WTC11 (cell line): ENCODE measurements at regions not wholly inside any gene's neighbourhood (a gene's known extent, or its start where the extent isn't known, plus 50 kb on each side); places are given as distances from the start of the nearest gene placed in this dataset.

Experiments
- ATAC-seq: fragments of 200-7000 bp; cut with Tn5 transposase; 2 replicates; pipeline ENCODE4 v1.10.0; 2021; ENCODE audit warnings: mild to moderate bottlenecking, moderate library complexity
- CTCF ChIA-PET: fragments of 300-600 bp; sonication (Branson Sonifier 250); formaldehyde crosslinking; loops from one replicate; lab custom pipeline; 2021; ENCODE audit warnings: antibody characterized with exemption; lab: Charles Lee
- POLR2A ChIA-PET: fragments of 350-600 bp; sonication (Branson Sonifier 250); formaldehyde crosslinking; loops from one replicate; lab custom pipeline; 2021; ENCODE audit warnings: antibody characterized with exemption; lab: Charles Lee
- DNase-seq: peaks from one replicate; pipeline ENCODE4 v3.0.0; 2021; ENCODE audit warnings: low spot score
- H3K27ac Mint-ChIP-seq: 2 replicates; pipeline ENCODE4 v1.8.0; 2021; ENCODE audit warnings: mixed read lengths
- H3K27me3 Mint-ChIP-seq: 2 replicates; pipeline ENCODE4 v1.8.0; 2021; ENCODE audit warnings: low read depth, mild to moderate bottlenecking, moderate library complexity, mixed read lengths
- H3K36me3 Mint-ChIP-seq: 2 replicates; pipeline ENCODE4 v1.8.0; 2021; ENCODE audit warnings: mixed read lengths
- H3K4me1 Mint-ChIP-seq: 2 replicates; pipeline ENCODE4 v1.8.0; 2022; ENCODE audit warnings: mixed read lengths
- H3K4me3 Mint-ChIP-seq: 2 replicates; pipeline ENCODE4 v1.8.0; 2021; ENCODE audit warnings: mild to moderate bottlenecking, moderate library complexity, mixed read lengths
- H3K9me3 Mint-ChIP-seq: 2 replicates; pipeline ENCODE4 v1.8.0; 2021; ENCODE audit warnings: mixed read lengths
- CREM ChIP-seq: sonication (generic); formaldehyde crosslinking; IDR thresholded peaks from 2 replicates; pipeline ENCODE4 v1.8.1; 2022; ENCODE audit warnings: mild to moderate bottlenecking, missing genetic modification reagents, moderate library complexity
- CTCF ChIP-seq: fragments of 200-600 bp; IDR thresholded peaks from 2 replicates; pipeline ENCODE4 v1.8.0; 2022; ENCODE audit warnings: antibody characterized with exemption
- E2F5 ChIP-seq: sonication (generic); formaldehyde crosslinking; IDR thresholded peaks from 2 replicates; pipeline ENCODE4 v1.8.1; 2022; ENCODE audit warnings: mild to moderate bottlenecking, moderate library complexity, missing genetic modification reagents
- ERG ChIP-seq: fragments of 250-450 bp; sonication (Bioruptor Pico); IDR thresholded peaks from 2 replicates; pipeline ENCODE4 v1.8.0; 2021; ENCODE audit warnings: mild to moderate bottlenecking
- GRHL2 ChIP-seq: fragments of 250-450 bp; sonication (Bioruptor Pico); IDR thresholded peaks from 2 replicates; pipeline ENCODE4 v1.8.0; 2022; ENCODE audit warnings: mild to moderate bottlenecking, moderate library complexity; ENCODE audit not compliant: insufficient replicate concordance, severe bottlenecking
- IRF2 ChIP-seq: sonication (generic); formaldehyde crosslinking; IDR thresholded peaks from 2 replicates; pipeline ENCODE4 v1.8.0; 2022; ENCODE audit warnings: low read depth, missing genetic modification reagents, borderline replicate concordance
- JAZF1 ChIP-seq: fragments of 250-450 bp; sonication (Bioruptor Pico); IDR thresholded peaks from 2 replicates; pipeline ENCODE4 v1.9.0; 2021; ENCODE audit warnings: moderate library complexity, mild to moderate bottlenecking, inconsistent platforms
- NR3C1 ChIP-seq: sonication (generic); formaldehyde crosslinking; conservative IDR thresholded peaks from 2 replicates; pipeline ENCODE4 v1.8.1; 2023; ENCODE audit warnings: low read depth, mild to moderate bottlenecking, missing genetic modification reagents
- OVOL2 ChIP-seq: fragments of 250-450 bp; sonication (Bioruptor Pico); IDR thresholded peaks from 2 replicates; pipeline ENCODE4 v1.9.0; 2021; ENCODE audit warnings: mild to moderate bottlenecking, borderline replicate concordance
- SOX15 ChIP-seq: fragments of 250-450 bp; sonication (Bioruptor Pico); IDR thresholded peaks from 2 replicates; pipeline ENCODE4 v1.9.0; 2021; ENCODE audit warnings: mild to moderate bottlenecking
- SP1 ChIP-seq: sonication (generic); formaldehyde crosslinking; conservative IDR thresholded peaks from 2 replicates; pipeline ENCODE4 v1.8.1; 2022; ENCODE audit warnings: missing genetic modification reagents
- TCF7 ChIP-seq: sonication (generic); formaldehyde crosslinking; IDR thresholded peaks from 2 replicates; pipeline ENCODE4 v1.8.0; 2022; ENCODE audit warnings: mild to moderate bottlenecking, low read depth, missing genetic modification reagents, moderate library complexity
- TEAD1 ChIP-seq: sonication (generic); formaldehyde crosslinking; IDR thresholded peaks from 2 replicates; pipeline ENCODE4 v1.8.0; 2022; ENCODE audit warnings: mild to moderate bottlenecking, missing genetic modification reagents
- ZNF232 ChIP-seq: sonication (generic); formaldehyde crosslinking; IDR thresholded peaks from 2 replicates; pipeline ENCODE4 v1.8.0; 2022; ENCODE audit warnings: mild to moderate bottlenecking, missing genetic modification reagents
- ZNF281 ChIP-seq: sonication (generic); formaldehyde crosslinking; IDR thresholded peaks from 2 replicates; pipeline ENCODE4 v1.8.0; 2023; ENCODE audit warnings: mild to moderate bottlenecking, missing genetic modification reagents
- ZNF425 ChIP-seq: fragments of 250-450 bp; sonication (Bioruptor Pico); conservative IDR thresholded peaks from 2 replicates; pipeline ENCODE4 v1.9.0; 2021; ENCODE audit warnings: mild to moderate bottlenecking
- ZNF512 ChIP-seq: sonication (generic); formaldehyde crosslinking; IDR thresholded peaks from 2 replicates; pipeline ENCODE4 v1.8.1; 2022; ENCODE audit warnings: missing genetic modification reagents, borderline replicate concordance

- no peaks in the 10 kb centered on the region for H3K4me1 Mint-ChIP-seq
- ATAC-seq = no peak
- H3K27me3 Mint-ChIP-seq = no peaks in the 10 kb centered on the region
- H3K27ac Mint-ChIP-seq = no peak overlapping the region
- H3K4me3 Mint-ChIP-seq = no peak overlapping the region
- H3K36me3 Mint-ChIP-seq = no peaks in the 10 kb centered on the region
- CTCF ChIA-PET = interaction anchor here (1.0 kb wide), 1 partner anchor 138 kb away, joined by 3 read pairs; no protein-coding TSS in a partner anchor
- TF ChIP-seq CTCF = no peak
- TF ChIP-seq SP1 = no peak
- no peak for TF ChIP-seq GRHL2 (CRISPR knock-in tag)
- no peak for TF ChIP-seq ZNF425 (CRISPR knock-in tag)
- no peak for TF ChIP-seq IRF2 (CRISPR knock-in tag)
- TF ChIP-seq TEAD1 = no peak
- TF ChIP-seq ZNF512 (CRISPR knock-in tag) = no peak
- no peak for TF ChIP-seq JAZF1 (CRISPR knock-in tag)
- no peak for TF ChIP-seq TCF7 (CRISPR knock-in tag)
- TF ChIP-seq SOX15 (CRISPR knock-in tag) = no peak
- TF ChIP-seq ERG (CRISPR knock-in tag) = no peak
- TF ChIP-seq OVOL2 = no peak
- TF ChIP-seq CREM = no peak
- no peak for TF ChIP-seq NR3C1
- no peak for TF ChIP-seq E2F5 (CRISPR knock-in tag)
- no peak for TF ChIP-seq ZNF232 (CRISPR knock-in tag)
- no peak for TF ChIP-seq ZNF281 (CRISPR knock-in tag)
- H3K9me3 Mint-ChIP-seq = no peaks in the 10 kb centered on the region
- POLR2A ChIA-PET = no interaction called here
- no peak for DNase-seq
These were observed 101.6 kb upstream of the COL5A2 start for GRCh38 chr2:189281201-189281600.
